T-helper 9 cell (primary cell): ENCODE measurements at regions not wholly inside any gene's neighbourhood (a gene's known extent, or its start where the extent isn't known, plus 50 kb on each side); places are given as distances from the start of the nearest gene placed in this dataset.
"Not testable (repeated sequence)": the region's sequence is repeated elsewhere in the genome, so short reads cannot be mapped to it uniquely, and the experiment has no call there.

ENCODE experiments used
- DNase-seq: peaks from one replicate; pipeline ENCODE4 v3.0.0-alpha.2; 2020

GRCh38 chr9:96156171-96156974 lies 145.6 kb downstream of the HSD17B3 start:
- DNase-seq = no peak

DNA sequence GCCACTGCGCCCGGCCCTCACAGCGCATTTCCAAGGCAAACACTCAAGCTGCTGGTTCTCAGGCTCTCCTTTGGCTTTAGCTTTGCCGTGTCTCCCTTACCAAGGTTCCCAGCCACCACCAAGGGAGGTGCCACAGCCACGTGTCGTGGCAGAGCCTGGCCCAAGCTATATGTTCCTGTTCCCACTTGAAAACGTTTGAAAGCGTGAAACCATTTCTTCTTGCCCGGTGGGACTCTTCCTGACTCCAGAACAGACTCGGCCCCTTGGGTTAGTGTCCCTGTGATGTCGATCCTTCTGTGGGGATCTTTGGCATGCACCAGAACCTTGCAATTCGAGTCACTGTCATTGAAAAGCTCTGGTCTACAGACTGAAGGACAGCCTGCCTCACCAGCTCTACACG lies 147.9 kb downstream of the HSD17B3 start:
- no peak for DNase-seq

DNA sequence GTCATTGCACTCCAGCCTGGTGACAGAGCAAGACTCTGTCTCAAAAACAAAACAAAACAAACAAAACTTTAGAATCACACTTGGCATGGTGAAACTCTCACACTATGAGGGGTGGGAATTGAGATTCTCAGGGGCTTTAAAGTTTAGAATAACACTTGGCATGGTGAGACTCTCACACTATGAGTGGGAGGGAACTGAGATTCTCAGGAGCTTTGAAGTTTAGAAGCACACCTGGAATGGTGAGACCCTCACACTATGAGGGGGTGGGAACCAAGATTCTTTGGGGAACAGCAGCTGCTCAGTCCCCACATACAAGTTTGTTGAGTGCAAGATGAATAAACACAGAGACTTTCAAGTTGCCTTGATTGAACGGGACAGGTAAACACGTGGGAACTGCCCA lies 149.4 kb downstream of the HSD17B3 start:
- no peak for DNase-seq

- DNase-seq = no peak
These were observed 151.4 kb downstream of the HSD17B3 start for GRCh38 chr9:96150324-96151227.

DNA sequence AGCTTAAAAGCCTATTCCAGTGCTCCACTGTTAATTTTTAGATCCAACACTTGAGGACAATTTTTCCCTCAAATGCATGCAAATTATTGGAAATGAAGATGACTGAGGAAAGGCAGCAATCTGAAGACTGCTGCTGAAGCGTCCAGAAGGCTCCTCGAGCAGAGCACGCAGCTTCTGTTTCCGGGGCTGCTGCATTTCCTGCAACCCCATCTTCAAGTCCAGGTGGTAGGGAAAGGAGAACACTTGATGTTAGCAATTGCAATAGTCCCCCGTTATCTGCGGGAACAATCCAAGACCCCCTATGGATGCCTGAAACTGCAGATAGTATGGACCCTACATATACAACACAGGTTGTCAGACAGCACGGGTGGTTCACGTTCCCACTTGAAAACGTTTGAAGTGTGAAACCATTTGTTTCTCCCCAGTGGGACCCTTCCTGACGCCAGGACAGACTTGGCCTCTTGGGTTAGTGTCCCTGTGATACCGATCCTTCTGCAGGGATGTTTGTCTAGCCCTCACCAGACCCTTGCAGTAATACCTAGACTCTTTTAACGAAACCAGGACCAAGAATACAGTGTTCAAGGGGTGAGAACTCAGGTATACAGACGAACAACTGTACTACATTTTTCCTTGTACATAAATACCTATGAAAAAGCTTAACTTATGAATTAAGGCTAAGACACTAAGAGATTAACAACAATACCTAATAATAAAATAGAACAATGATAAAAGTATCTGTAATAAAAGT lies 152.3 kb downstream of the HSD17B3 start:
- DNase-seq = no peak

DNA sequence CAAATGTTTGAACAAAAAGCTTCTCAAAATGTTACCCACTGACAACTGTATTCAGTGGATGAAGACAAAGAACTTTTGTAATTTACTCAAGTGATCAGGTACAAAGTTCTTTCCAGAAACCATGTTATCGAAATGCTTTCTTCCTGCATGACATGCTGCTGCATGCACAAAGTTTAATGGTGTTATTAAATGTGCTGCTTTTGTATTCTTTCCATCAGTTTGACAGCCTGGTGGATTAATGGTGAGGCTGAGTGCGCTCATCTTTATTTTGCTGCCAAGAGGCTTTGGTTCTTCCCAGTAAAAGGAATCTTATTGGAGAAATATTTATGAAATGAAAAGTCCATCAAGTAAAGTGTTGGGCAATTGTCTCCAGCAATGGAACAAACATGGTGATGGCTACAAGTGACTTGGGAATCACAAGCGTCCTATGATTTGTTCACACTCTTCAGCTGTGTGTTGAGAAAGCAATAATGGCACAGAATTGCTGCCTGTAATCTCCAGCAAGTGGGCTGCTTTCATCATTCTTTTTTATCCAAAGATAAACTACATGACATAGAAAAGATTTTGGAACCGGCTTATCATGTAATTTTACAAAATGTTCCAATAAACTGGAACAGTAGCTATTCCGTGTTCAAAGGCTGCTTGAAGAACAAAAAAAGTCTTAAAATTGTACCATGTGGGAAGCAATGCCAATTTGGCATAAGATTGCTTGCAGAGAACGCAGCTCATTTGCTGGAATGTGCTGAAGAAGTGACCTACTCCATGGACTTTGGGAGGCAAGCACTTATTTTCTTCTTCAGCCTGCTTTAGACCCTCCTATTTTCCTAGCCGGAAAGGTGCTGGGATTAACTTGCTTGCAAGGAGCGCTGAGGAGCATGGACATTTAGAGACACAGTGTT lies 153.1 kb downstream of the HSD17B3 start:
- DNase-seq = no peak

- DNase-seq = not testable (repeated sequence)
These were observed 154.9 kb downstream of the HSD17B3 start for GRCh38 chr9:96147029-96147428.

DNA sequence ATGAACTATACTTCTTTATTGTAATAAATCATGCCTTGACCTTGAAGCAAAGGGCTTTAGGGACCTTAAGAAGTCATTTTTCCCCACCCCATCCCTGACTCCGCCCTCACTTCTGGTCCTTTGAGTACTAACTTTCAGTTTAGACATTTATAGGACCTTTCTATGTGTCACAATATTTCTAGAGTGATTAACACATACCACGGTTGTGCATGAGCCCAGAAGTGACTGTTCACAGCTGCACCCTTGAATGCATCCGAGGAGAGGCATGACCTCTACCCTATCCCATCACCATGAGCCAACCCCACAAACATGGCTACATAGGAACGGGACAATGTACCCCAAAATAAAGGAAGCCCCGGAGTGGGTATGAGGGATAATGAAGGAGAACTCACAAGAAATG lies 160.3 kb downstream of the HSD17B3 start:
- no peak for DNase-seq

- no peak for DNase-seq
These were observed 160.9 kb downstream of the HSD17B3 start for GRCh38 chr9:96141128-96141474.

DNA sequence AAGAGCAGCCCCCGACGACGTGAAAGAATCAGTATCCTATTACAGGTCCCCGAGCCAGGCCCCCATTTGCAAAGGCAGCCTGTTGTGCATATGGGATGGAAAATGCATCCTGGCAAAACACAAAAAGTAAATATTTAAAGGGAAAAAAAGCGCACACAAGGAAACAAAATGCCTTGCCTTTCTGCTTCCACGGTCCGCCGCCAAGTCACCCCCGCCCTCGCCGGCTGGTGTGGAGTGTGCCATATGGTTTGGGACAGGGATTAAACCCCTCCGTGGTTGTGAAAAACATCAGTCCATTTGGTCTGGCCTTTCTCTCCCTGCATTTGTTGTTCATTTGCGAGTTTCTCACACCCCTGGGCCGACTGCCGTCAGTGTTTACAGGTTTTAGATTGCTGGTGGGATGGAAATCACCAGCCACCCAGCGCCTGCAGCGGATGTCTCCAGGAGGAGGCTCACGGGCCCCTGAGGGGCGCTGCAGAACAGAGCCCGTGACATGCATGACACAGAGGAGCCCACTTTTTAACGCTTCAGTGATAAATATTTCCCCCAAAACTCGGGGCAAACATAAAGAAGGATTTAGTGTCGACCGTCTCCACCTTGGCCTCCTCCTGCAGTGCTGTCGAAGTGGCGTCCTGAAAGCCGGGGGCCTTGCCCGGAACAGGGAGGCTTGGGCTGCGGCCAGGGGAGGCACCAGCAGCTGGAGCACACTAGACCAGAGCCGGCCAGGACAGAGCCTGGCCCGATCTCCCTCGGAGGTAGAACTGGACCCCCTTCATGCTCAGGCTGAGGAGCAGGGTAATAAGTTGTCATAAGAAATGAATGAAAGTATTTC lies 161.5 kb downstream of the HSD17B3 start:
- no peak for DNase-seq

GRCh38 chr9:96139592-96140295 lies 162.2 kb downstream of the HSD17B3 start:
- DNase-seq = no peak

- DNase-seq = no peak
These were observed 163.4 kb downstream of the HSD17B3 start for GRCh38 chr9:96138616-96139015.

DNA sequence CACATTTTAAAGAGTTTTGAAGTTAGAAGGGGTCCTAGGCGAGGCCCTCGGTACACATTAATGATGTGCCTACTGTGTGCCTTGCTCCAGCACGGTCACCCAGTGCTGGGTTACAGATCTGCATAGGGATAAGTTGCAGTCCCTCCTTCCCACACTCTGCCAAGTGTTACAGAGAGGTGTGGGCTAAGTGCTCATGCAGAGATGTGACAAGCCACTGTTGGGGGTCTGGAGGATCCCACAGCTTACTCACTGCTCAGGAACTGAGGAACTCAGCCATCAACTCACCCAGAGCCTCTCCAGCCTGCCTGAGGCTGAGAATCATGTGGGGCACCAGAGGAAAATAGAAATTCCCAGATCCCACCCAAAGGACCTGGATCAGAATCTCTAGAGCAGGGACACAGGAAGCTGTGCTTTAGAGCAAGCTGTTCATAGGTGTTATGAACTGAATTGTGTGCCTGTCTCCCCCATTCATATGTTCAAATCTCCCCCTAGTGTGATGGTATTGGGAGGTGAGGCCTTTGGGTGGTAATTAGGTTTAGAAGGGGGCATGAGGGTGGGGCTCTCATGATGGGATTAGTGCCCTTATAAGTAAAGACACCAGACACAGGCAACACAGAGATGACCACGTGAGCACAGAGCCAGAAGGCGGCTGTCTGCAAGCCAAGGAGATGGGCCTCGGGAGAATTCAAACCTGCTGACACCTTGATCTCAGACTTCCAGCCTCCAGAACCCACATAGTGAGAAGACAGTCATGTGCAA lies 164.1 kb downstream of the HSD17B3 start:
- DNase-seq = no peak

- DNase-seq = no peak
These were observed 164.8 kb downstream of the HSD17B3 start for GRCh38 chr9:96136992-96137670.

GRCh38 chr9:96135753-96136290 lies 166.2 kb downstream of the HSD17B3 start:
- DNase-seq = no peak

GRCh38 chr9:96135076-96135752 lies 166.8 kb downstream of the HSD17B3 start:
- DNase-seq = no peak

GRCh38 chr9:96133321-96134021 lies 168.5 kb downstream of the HSD17B3 start:
- DNase-seq = no peak

GRCh38 chr9:96131825-96132224 lies 170.2 kb downstream of the HSD17B3 start:
- DNase-seq = no peak
